ENCODE measurements at regions not wholly inside any gene's neighbourhood (a gene's known extent, or its start where the extent isn't known, plus 50 kb on each side); places are given as distances from the start of the nearest gene placed in this dataset.

DNA sequence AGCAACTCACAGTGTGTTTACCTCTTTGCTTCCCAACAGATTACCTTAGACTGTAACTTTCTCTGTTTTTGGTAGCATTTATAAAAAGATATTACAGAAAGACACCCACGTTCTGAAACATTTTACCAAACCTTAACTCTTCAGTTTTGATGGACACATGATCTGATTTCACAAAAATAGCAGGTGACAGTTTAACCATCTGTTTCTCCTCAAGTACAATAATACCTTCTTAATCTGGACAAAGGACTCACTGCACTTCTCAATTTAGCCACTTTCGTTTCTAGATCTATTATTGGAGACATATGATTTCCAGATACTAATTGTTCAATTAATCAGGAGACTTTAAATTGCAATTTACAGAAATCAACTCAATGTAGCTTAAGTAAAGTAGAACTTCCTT, 703.8 kb upstream of the KIF2B start:
- Histone ChIP-seq H3K4me3 (no peak overlapping the region), H3K4me1 (no peaks in the 10 kb centered on the region), H3K9me3 (peaks cover 0 to 14% (median 5%) of the 10 kb centered on the region in 4 donors), H3K36me3 (no peaks in the 10 kb centered on the region), H3K27ac (no peak overlapping the region), H3K27me3 (no peaks in the 10 kb centered on the region)
- intact Hi-C loops (cut with DNase I; ENCODE audit: low total_unique reads) = no loop called here
- 49 to 61% (median 59%) methylated on average over 2 of the region's 2 CpGs for WGBS, 5 donors
- no peak for TF ChIP-seq POLR2A (IDR thresholded peaks at IDR 0.05)
- no peak for TF ChIP-seq POLR2AphosphoS5 (IDR thresholded peaks at IDR 0.05)
- TF ChIP-seq, protein P1, sequence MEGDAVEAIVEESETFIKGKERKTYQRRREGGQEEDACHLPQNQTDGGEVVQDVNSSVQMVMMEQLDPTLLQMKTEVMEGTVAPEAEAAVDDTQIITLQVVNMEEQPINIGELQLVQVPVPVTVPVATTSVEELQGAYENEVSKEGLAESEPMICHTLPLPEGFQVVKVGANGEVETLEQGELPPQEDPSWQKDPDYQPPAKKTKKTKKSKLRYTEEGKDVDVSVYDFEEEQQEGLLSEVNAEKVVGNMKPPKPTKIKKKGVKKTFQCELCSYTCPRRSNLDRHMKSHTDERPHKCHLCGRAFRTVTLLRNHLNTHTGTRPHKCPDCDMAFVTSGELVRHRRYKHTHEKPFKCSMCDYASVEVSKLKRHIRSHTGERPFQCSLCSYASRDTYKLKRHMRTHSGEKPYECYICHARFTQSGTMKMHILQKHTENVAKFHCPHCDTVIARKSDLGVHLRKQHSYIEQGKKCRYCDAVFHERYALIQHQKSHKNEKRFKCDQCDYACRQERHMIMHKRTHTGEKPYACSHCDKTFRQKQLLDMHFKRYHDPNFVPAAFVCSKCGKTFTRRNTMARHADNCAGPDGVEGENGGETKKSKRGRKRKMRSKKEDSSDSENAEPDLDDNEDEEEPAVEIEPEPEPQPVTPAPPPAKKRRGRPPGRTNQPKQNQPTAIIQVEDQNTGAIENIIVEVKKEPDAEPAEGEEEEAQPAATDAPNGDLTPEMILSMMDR (IDR thresholded peaks at IDR 0.05) = no peak
- TF ChIP-seq EP300 (IDR thresholded peaks at IDR 0.05) = no peak
- no peak for DNase-seq

DNA sequence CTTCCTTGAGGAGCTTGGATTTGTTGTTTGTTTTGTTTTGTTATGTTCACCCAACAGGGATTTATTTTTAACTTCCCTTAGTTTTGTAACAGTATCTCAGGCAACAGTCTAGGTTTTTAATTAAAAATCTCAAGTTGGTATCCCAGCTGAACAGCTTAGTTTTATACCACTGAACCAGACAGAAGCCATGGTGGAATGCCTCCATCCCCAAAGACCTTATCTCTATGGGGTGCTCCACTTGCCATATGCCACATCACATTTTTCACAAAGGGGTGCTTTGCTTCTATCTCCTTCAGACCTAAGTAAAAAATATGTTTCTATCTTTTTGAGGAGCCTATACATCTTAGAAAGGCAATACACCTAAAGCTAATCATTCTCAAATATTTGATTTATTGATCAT, 715.8 kb upstream of the KIF2B start:
- no peak for DNase-seq
- H3K4me3 ChIP-seq = no peak overlapping the region
- intact Hi-C loops (cut with DNase I; ENCODE audit: low total_unique reads) = no loop called here
- no peaks in the 10 kb centered on the region for H3K9me3 ChIP-seq
- TF ChIP-seq EP300 (IDR thresholded peaks at IDR 0.05) = no peak
- no peak for TF ChIP-seq POLR2A (IDR thresholded peaks at IDR 0.05)
- no peak for TF ChIP-seq POLR2AphosphoS5 (IDR thresholded peaks at IDR 0.05)
- TF ChIP-seq, protein P1 (IDR thresholded peaks at IDR 0.05) = no peak
- no peaks in the 10 kb centered on the region for H3K36me3 ChIP-seq
- H3K4me1 ChIP-seq = no peaks in the 10 kb centered on the region
- H3K27ac ChIP-seq = no peak overlapping the region
- H3K27me3 ChIP-seq = no peaks in the 10 kb centered on the region

DNA sequence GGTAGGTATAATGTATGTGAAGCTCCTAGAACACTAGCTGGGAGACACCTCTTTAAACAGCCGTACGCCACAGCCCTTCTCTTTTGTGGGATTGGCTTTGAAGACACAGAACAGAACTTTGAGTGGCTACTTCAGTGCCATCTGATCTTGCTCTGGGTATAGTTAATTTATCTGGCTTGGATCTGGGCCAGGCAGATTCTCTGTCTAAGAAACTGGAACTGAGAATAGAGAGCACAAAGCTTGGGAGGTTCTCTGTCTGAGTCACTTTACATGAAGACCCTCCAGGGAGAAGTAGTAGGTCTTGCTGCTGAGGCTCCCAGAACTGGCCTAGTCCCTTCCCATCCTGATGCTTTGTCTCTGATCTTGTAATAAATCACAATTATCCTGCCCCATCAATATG, 721.0 kb upstream of the KIF2B start:
- WGBS, 5 donors = 73 to 97% (median 94%) methylated on average over 2 of the region's 2 CpGs

DNA sequence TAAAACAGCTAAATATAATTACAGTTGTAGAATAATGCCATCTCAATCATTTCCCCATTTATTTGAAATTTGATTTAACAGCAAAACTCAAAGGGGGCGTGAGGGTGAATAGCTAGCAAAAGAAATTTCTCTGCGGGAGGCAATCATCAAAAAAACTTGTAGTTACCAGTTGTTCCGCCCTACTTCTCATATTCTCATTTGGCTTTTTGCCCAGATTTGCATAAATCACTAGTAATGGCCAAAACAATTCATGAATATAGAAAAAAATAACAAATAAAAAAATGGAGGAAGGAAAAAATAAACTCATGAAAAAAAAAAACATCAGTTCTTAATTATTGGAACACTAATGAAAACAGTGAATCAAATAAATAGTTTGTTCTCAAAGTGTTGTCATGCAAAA, 722.6 kb upstream of the KIF2B start:
- intact Hi-C loops (cut with DNase I; ENCODE audit: low total_unique reads) = no loop called here
- Histone ChIP-seq H3K9me3 (peaks cover 0 to 11% (median 0%) of the 10 kb centered on the region in 4 donors), H3K27me3 (no peaks in the 10 kb centered on the region), H3K4me1 (no peaks in the 10 kb centered on the region), H3K4me3 (no peak overlapping the region), H3K36me3 (no peaks in the 10 kb centered on the region), H3K27ac (no peak overlapping the region)
- peak in 1 of 2 donors; percentile 1 for DNase-seq
- WGBS, 5 donors = 82 to 86% (median 82%) methylated on average over 3 of the region's 3 CpGs
- TF ChIP-seq, protein P1 (IDR thresholded peaks at IDR 0.05) = no peak
- no peak for TF ChIP-seq EP300 (IDR thresholded peaks at IDR 0.05)
- no peak for TF ChIP-seq POLR2A (IDR thresholded peaks at IDR 0.05)
- no peak for TF ChIP-seq POLR2AphosphoS5 (IDR thresholded peaks at IDR 0.05)

More for the DNA sequence above, 721.0 kb upstream of the KIF2B start:
- H3K4me1 ChIP-seq = no peaks in the 10 kb centered on the region
- no peak overlapping the region for H3K4me3 ChIP-seq
- no peak overlapping the region for H3K27ac ChIP-seq
- TF ChIP-seq, protein P1 (IDR thresholded peaks at IDR 0.05) = no peak
- TF ChIP-seq POLR2A (IDR thresholded peaks at IDR 0.05) (no peak), POLR2AphosphoS5 (IDR thresholded peaks at IDR 0.05) (no peak), EP300 (IDR thresholded peaks at IDR 0.05) (no peak)
- intact Hi-C loops (cut with DNase I; ENCODE audit: low total_unique reads) = no loop called here
- H3K36me3 ChIP-seq = no peaks in the 10 kb centered on the region
- no peaks in the 10 kb centered on the region for H3K27me3 ChIP-seq
- peaks cover 0 to 11% (median 0%) of the 10 kb centered on the region in 4 donors for H3K9me3 ChIP-seq
- DNase-seq = no peak

Measured in stomach (tissue), 8 donors.